Activated CD4-positive, alpha-beta memory T cell treated with anti-CD3 and anti-CD28 coated beads for 36 hours (primary cell): ENCODE measurements at regions not wholly inside any gene's neighbourhood (a gene's known extent, or its start where the extent isn't known, plus 50 kb on each side); places are given as distances from the start of the nearest gene placed in this dataset.

Experiments used
- CTCF ChIA-PET: fragments of 350-600 bp; sonication (Branson Sonifier 250); formaldehyde crosslinking; loops from one replicate; lab custom pipeline; 2021; ENCODE audit warnings: antibody characterized with exemption, inconsistent platforms; lab: Charles Lee
- POLR2A ChIA-PET: fragments of 350-600 bp; sonication (Branson Sonifier 250); formaldehyde crosslinking; loops from one replicate; lab custom pipeline; 2021; ENCODE audit warnings: antibody characterized with exemption; lab: Charles Lee
- DNase-seq: peaks from one replicate; pipeline ENCODE4 v3.0.0-alpha.2; 2020
- H3K27ac Mint-ChIP-seq: one replicate; pipeline ENCODE4 v1.8.0; 2021; ENCODE audit warnings: mixed read lengths
- H3K27me3 Mint-ChIP-seq: one replicate; pipeline ENCODE4 v1.8.0; 2021; ENCODE audit warnings: mixed read lengths
- H3K36me3 Mint-ChIP-seq: one replicate; pipeline ENCODE4 v1.8.0; 2021; ENCODE audit warnings: mixed read lengths
- H3K4me1 Mint-ChIP-seq: one replicate; pipeline ENCODE4 v1.8.0; 2021; ENCODE audit warnings: low read depth, mixed read lengths
- H3K4me3 Mint-ChIP-seq: one replicate; pipeline ENCODE4 v1.8.0; 2021; ENCODE audit warnings: mild to moderate bottlenecking, mixed read lengths
- H3K9me3 Mint-ChIP-seq: one replicate; pipeline ENCODE4 v1.8.0; 2021; ENCODE audit warnings: mixed read lengths
- intact Hi-C: fragments of 100-400 bp; cut with micrococcal nuclease; formaldehyde crosslinking; loops from one replicate; pipeline ENCODE4 v1.15.1; 2023

- Mint-ChIP-seq H3K4me1 (no peaks in the 10 kb centered on the region), H3K36me3 (no peaks in the 10 kb centered on the region), H3K27me3 (peaks cover 19% of the 10 kb centered on the region)
These were observed 56.8 kb upstream of the TNFRSF19 start for GRCh38 chr13:23513455-23513854.

DNA sequence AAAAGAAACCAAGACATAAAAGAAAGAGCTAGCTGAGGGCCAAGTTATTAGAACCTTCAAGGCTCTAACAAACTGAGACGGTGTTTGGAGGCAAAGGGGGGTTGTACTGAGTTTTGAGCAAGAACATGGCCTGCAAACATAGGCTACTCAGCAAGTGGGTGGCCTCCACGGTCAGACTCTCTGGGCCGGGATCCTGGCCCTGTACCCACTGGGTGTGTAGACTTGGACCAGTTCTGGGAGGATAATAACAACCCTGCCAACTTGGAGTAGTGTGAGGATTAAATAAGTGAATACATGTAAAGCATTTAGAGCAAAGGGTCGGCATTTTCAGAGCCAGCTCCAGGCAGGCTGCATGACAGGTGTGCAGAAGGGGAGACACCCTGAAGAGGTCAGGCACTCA is 56.1 kb upstream of the TNFRSF19 start:
- Mint-ChIP-seq H3K4me3 (no peak overlapping the region), H3K27me3 (peaks cover 21% of the 10 kb centered on the region), H3K27ac (no peak overlapping the region), H3K9me3 (no peaks in the 10 kb centered on the region), H3K36me3 (no peaks in the 10 kb centered on the region), H3K4me1 (no peaks in the 10 kb centered on the region)
- intact Hi-C loops: no loop called here
- DNase-seq: no peak
- ChIA-PET POLR2A (no interaction called here), CTCF (no interaction called here)

More at GRCh38 chr13:23513455-23513854, 56.8 kb upstream of the TNFRSF19 start:
- no peak overlapping the region for H3K4me3 Mint-ChIP-seq
- CTCF ChIA-PET: no interaction called here
- DNase-seq: no peak
- intact Hi-C loops: no loop called here
- H3K9me3 Mint-ChIP-seq: no peaks in the 10 kb centered on the region
- H3K27ac Mint-ChIP-seq: no peak overlapping the region
- POLR2A ChIA-PET: no interaction called here

- H3K36me3 Mint-ChIP-seq: no peaks in the 10 kb centered on the region
- intact Hi-C loops: no loop called here
- no peaks in the 10 kb centered on the region for H3K9me3 Mint-ChIP-seq
- no peaks in the 10 kb centered on the region for H3K4me1 Mint-ChIP-seq
- POLR2A ChIA-PET: no interaction called here
- H3K4me3 Mint-ChIP-seq: no peak overlapping the region
- no peak for DNase-seq
- H3K27ac Mint-ChIP-seq: no peak overlapping the region
- CTCF ChIA-PET: no interaction called here
- peaks cover 17% of the 10 kb centered on the region for H3K27me3 Mint-ChIP-seq
These were observed 55.1 kb upstream of the TNFRSF19 start for GRCh38 chr13:23515116-23515515.

DNA sequence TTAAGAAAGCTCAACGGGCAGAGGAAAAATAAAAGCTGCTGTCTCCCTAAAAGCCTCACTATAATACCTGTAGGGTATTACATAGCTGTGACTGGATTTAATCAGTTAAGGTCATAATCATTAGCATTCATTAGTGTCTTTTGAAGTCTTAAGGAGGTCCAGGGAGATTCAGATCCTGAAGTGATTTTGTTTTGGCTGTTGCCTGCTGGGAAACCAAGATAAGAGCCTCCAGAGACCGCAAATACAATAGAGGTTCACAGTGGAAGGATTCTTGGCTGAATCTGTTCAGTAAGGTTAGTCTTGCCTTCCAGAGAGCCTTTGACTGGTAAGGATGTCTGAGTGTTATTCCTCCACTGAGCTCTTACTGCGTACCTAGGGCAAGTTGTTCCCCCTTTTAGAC is 54.0 kb upstream of the TNFRSF19 start:
- POLR2A ChIA-PET: no interaction called here

GRCh38 chr13:23516702-23517101 is 53.5 kb upstream of the TNFRSF19 start:
- Mint-ChIP-seq H3K27ac (no peak overlapping the region), H3K4me1 (no peaks in the 10 kb centered on the region), H3K4me3 (no peak overlapping the region), H3K27me3 (peaks cover 15% of the 10 kb centered on the region), H3K36me3 (no peaks in the 10 kb centered on the region), H3K9me3 (no peaks in the 10 kb centered on the region)
- ChIA-PET CTCF (no interaction called here), POLR2A (no interaction called here)
- intact Hi-C loops: no loop called here
- no peak for DNase-seq

More for the DNA sequence above, 54.0 kb upstream of the TNFRSF19 start:
- Mint-ChIP-seq H3K4me3 (no peak overlapping the region), H3K4me1 (no peaks in the 10 kb centered on the region), H3K27ac (no peak overlapping the region), H3K36me3 (no peaks in the 10 kb centered on the region), H3K9me3 (no peaks in the 10 kb centered on the region), H3K27me3 (peaks cover 16% of the 10 kb centered on the region)
- intact Hi-C loops: no loop called here
- DNase-seq: no peak
- CTCF ChIA-PET: no interaction called here

GRCh38 chr13:23518231-23518630 is 52.0 kb upstream of the TNFRSF19 start:
- POLR2A ChIA-PET: no interaction called here
- H3K27me3 Mint-ChIP-seq: peaks cover 15% of the 10 kb centered on the region
- intact Hi-C loops: no loop called here

More at GRCh38 chr13:23518231-23518630, 52.0 kb upstream of the TNFRSF19 start:
- CTCF ChIA-PET: no interaction called here
- Mint-ChIP-seq H3K9me3 (no peaks in the 10 kb centered on the region), H3K27ac (no peak overlapping the region), H3K4me1 (no peaks in the 10 kb centered on the region), H3K36me3 (no peaks in the 10 kb centered on the region), H3K4me3 (no peak overlapping the region)
- no peak for DNase-seq
